Mesendoderm (in vitro differentiated cells): ENCODE measurements at regions not wholly inside any gene's neighbourhood (a gene's known extent, or its start where the extent isn't known, plus 50 kb on each side); places are given as distances from the start of the nearest gene placed in this dataset.
"Not testable (repeated sequence)": the region's sequence is repeated elsewhere in the genome, so short reads cannot be mapped to it uniquely, and the experiment has no call there.

Experiments
- DNase-seq: peaks from one replicate; pipeline ENCODE4 v3.0.0; 2013
- H2AK5ac ChIP-seq: 2 replicates; pipeline ENCODE4 v1.6.1; 2013; ENCODE audit warnings: low read length, inconsistent platforms
- H2BK120ac ChIP-seq: 2 replicates; pipeline ENCODE4 v1.6.1; 2013; ENCODE audit warnings: low read depth, mild to moderate bottlenecking, low read length, moderate library complexity, mixed read lengths
- H2BK15ac ChIP-seq: replicated peaks from 2 replicates; pipeline ENCODE4 v1.6.1; 2013; ENCODE audit warnings: low read depth, mild to moderate bottlenecking, moderate library complexity
- H2BK5ac ChIP-seq: 2 replicates; pipeline ENCODE4 v1.6.1; 2013; ENCODE audit warnings: low read length, inconsistent platforms
- H3K18ac ChIP-seq: 2 replicates; pipeline ENCODE4 v1.6.1; 2013; ENCODE audit warnings: mild to moderate bottlenecking, low read length, mixed read lengths
- H3K23ac ChIP-seq: one replicate; pipeline ENCODE4 v1.6.1; 2013; ENCODE audit warnings: low read length
- H3K27ac ChIP-seq: 2 replicates; pipeline ENCODE4 v1.5.1; 2013; ENCODE audit warnings: low read depth, mild to moderate bottlenecking, inconsistent platforms, low read length, moderate library complexity
- H3K27me3 ChIP-seq: 2 replicates; pipeline ENCODE4 v1.6.1; 2013; ENCODE audit warnings: low read length, control low read depth, mild to moderate bottlenecking, inconsistent platforms; ENCODE audit not compliant: insufficient read depth, poor library complexity
- H3K36me3 ChIP-seq: 2 replicates; pipeline ENCODE4 v1.6.1; 2013; ENCODE audit warnings: low read length, inconsistent platforms; ENCODE audit not compliant: control insufficient read depth, insufficient read depth
- H3K4ac ChIP-seq: one replicate; pipeline ENCODE4 v1.6.1; 2013; ENCODE audit warnings: low read depth, mild to moderate bottlenecking, low read length, moderate library complexity
- H3K4me1 ChIP-seq: 2 replicates; pipeline ENCODE4 v1.6.1; 2013; ENCODE audit warnings: low read depth, low read length, inconsistent platforms; ENCODE audit not compliant: control insufficient read depth
- H3K4me2 ChIP-seq: 2 replicates; pipeline ENCODE4 v1.6.1; 2013; ENCODE audit warnings: low read length
- H3K4me3 ChIP-seq: 2 replicates; pipeline ENCODE4 v1.5.1; 2013; ENCODE audit warnings: mild to moderate bottlenecking, low read length
- H3K56ac ChIP-seq: one replicate; pipeline ENCODE4 v1.6.1; 2013; ENCODE audit warnings: low read length
- H3K79me1 ChIP-seq: 2 replicates; pipeline ENCODE4 v1.6.1; 2013; ENCODE audit warnings: low read length, inconsistent platforms
- H3K79me2 ChIP-seq: 2 replicates; pipeline ENCODE4 v1.6.1; 2013; ENCODE audit warnings: mild to moderate bottlenecking, low read length; ENCODE audit not compliant: control insufficient read depth, insufficient read depth
- H3K9ac ChIP-seq: 2 replicates; pipeline ENCODE4 v1.6.1; 2013; ENCODE audit warnings: low read length, inconsistent platforms
- H4K5ac ChIP-seq: one replicate; pipeline ENCODE4 v1.6.1; 2013; ENCODE audit warnings: low read length
- H4K8ac ChIP-seq: one replicate; pipeline ENCODE4 v1.6.1; 2013; ENCODE audit warnings: low read depth, mild to moderate bottlenecking, control low read depth, low read length, moderate library complexity
- WGBS: extraction: QIAGEN DNeasy Blood & Tissue Kit; methylation state at CpG from one replicate; pipeline ENCODE4 v1.1.7; 2013; ENCODE audit warnings: low lambda C conversion rate, missing lambda C conversion rate; ENCODE audit not compliant: insufficient coverage; ENCODE audit errors: extremely low coverage; 5-methylcytosine and 5-hydroxymethylcytosine counted together

GRCh38 chr1:101479945-101480344 is 243.1 kb downstream of the S1PR1 start:
- Histone ChIP-seq H3K36me3 (no peaks in the 10 kb centered on the region), H3K79me2 (no peaks in the 10 kb centered on the region)

GRCh38 chr1:101482306-101482705 is 245.5 kb downstream of the S1PR1 start:
- no peak overlapping the region for H2BK120ac ChIP-seq
- H3K4me2 ChIP-seq = no peak overlapping the region
- H3K36me3 ChIP-seq = no peaks in the 10 kb centered on the region
- H3K27me3 ChIP-seq = no peaks in the 10 kb centered on the region
- WGBS = no CpG with 5 or more reads among the region's 4 CpGs
- DNase-seq = no peak
- no peak overlapping the region for H4K8ac ChIP-seq
- H2AK5ac ChIP-seq = no peak overlapping the region
- no peak overlapping the region for H3K56ac ChIP-seq
- no peak overlapping the region for H3K4me3 ChIP-seq
- no peak overlapping the region for H2BK15ac ChIP-seq
- no peak overlapping the region for H4K5ac ChIP-seq
- no peak overlapping the region for H3K27ac ChIP-seq
- H3K79me2 ChIP-seq = no peaks in the 10 kb centered on the region
- no peak overlapping the region for H2BK5ac ChIP-seq
- no peak overlapping the region for H3K18ac ChIP-seq
- H3K79me1 ChIP-seq = no peaks in the 10 kb centered on the region
- H3K9ac ChIP-seq = no peak overlapping the region
- no peak overlapping the region for H3K4ac ChIP-seq
- no peaks in the 10 kb centered on the region for H3K4me1 ChIP-seq
- H3K23ac ChIP-seq = no peak overlapping the region

More at GRCh38 chr1:101479945-101480344, 243.1 kb downstream of the S1PR1 start:
- Histone ChIP-seq H4K8ac (no peak overlapping the region), H3K18ac (no peak overlapping the region), H3K56ac (no peak overlapping the region), H3K79me1 (no peaks in the 10 kb centered on the region), H3K27ac (no peak overlapping the region), H4K5ac (no peak overlapping the region), H3K27me3 (no peaks in the 10 kb centered on the region), H3K9ac (no peak overlapping the region), H3K4ac (no peak overlapping the region), H2AK5ac (no peak overlapping the region), H3K23ac (no peak overlapping the region), H2BK15ac (no peak overlapping the region), H3K4me2 (no peak overlapping the region), H3K4me3 (no peak overlapping the region), H2BK120ac (no peak overlapping the region), H2BK5ac (no peak overlapping the region), H3K4me1 (no peaks in the 10 kb centered on the region)
- DNase-seq = no peak

GRCh38 chr1:101483982-101484688 is 247.3 kb downstream of the S1PR1 start:
- H3K27ac ChIP-seq = no peak overlapping the region
- no peaks in the 10 kb centered on the region for H3K27me3 ChIP-seq
- H2BK15ac ChIP-seq = no peak overlapping the region
- H4K8ac ChIP-seq = no peak overlapping the region
- H3K18ac ChIP-seq = no peak overlapping the region
- H3K36me3 ChIP-seq = no peaks in the 10 kb centered on the region
- H3K23ac ChIP-seq = no peak overlapping the region
- no peak overlapping the region for H3K56ac ChIP-seq
- no CpG with 5 or more reads among the region's 5 CpGs for WGBS
- H3K4me2 ChIP-seq = no peak overlapping the region
- no peak overlapping the region for H2BK120ac ChIP-seq
- H3K79me2 ChIP-seq = no peaks in the 10 kb centered on the region
- no peak overlapping the region for H3K4me3 ChIP-seq
- no peaks in the 10 kb centered on the region for H3K4me1 ChIP-seq
- no peak overlapping the region for H2BK5ac ChIP-seq
- no peak overlapping the region for H3K4ac ChIP-seq
- H3K9ac ChIP-seq = no peak overlapping the region
- no peaks in the 10 kb centered on the region for H3K79me1 ChIP-seq
- DNase-seq = no peak
- no peak overlapping the region for H2AK5ac ChIP-seq
- no peak overlapping the region for H4K5ac ChIP-seq

- H3K4ac ChIP-seq = no peak overlapping the region
- no peak overlapping the region for H2AK5ac ChIP-seq
- H3K79me1 ChIP-seq = no peaks in the 10 kb centered on the region
- no peaks in the 10 kb centered on the region for H3K27me3 ChIP-seq
- no peak overlapping the region for H3K23ac ChIP-seq
- H2BK5ac ChIP-seq = no peak overlapping the region
- no peak overlapping the region for H3K4me3 ChIP-seq
- H2BK120ac ChIP-seq = no peak overlapping the region
- no peaks in the 10 kb centered on the region for H3K4me1 ChIP-seq
- no peaks in the 10 kb centered on the region for H3K36me3 ChIP-seq
- H4K5ac ChIP-seq = no peak overlapping the region
- H3K18ac ChIP-seq = no peak overlapping the region
- H3K9ac ChIP-seq = no peak overlapping the region
- H3K27ac ChIP-seq = no peak overlapping the region
- no CpG with 5 or more reads among the region's 2 CpGs for WGBS
- H4K8ac ChIP-seq = no peak overlapping the region
- no peak for DNase-seq
- H3K79me2 ChIP-seq = no peaks in the 10 kb centered on the region
- H2BK15ac ChIP-seq = no peak overlapping the region
- H3K56ac ChIP-seq = no peak overlapping the region
- H3K4me2 ChIP-seq = no peak overlapping the region
Observed at GRCh38 chr1:101484689-101485338, 248.0 kb downstream of the S1PR1 start.

- H2AK5ac ChIP-seq = no peak overlapping the region
- H3K4me2 ChIP-seq = no peak overlapping the region
- no peak overlapping the region for H3K18ac ChIP-seq
- H2BK120ac ChIP-seq = no peak overlapping the region
- no peaks in the 10 kb centered on the region for H3K36me3 ChIP-seq
- no peak overlapping the region for H2BK5ac ChIP-seq
- no peak overlapping the region for H3K23ac ChIP-seq
- H3K79me1 ChIP-seq = no peaks in the 10 kb centered on the region
- H3K56ac ChIP-seq = no peak overlapping the region
- no peak overlapping the region for H3K9ac ChIP-seq
- no peak overlapping the region for H2BK15ac ChIP-seq
- no peak overlapping the region for H4K8ac ChIP-seq
- no peaks in the 10 kb centered on the region for H3K27me3 ChIP-seq
- H3K4me3 ChIP-seq = no peak overlapping the region
- WGBS = no CpG with 5 or more reads among the region's 1 CpG
- no peaks in the 10 kb centered on the region for H3K79me2 ChIP-seq
- no peak overlapping the region for H3K27ac ChIP-seq
- no peak overlapping the region for H3K4ac ChIP-seq
- H4K5ac ChIP-seq = no peak overlapping the region
- DNase-seq = no peak
- H3K4me1 ChIP-seq = no peaks in the 10 kb centered on the region
Observed at GRCh38 chr1:101485712-101486111, 248.9 kb downstream of the S1PR1 start.

GRCh38 chr1:101492144-101492543 is 255.3 kb downstream of the S1PR1 start:
- not testable (repeated sequence) for H2BK120ac ChIP-seq, H2BK5ac ChIP-seq, H3K4me1 ChIP-seq, H3K56ac ChIP-seq, H2AK5ac ChIP-seq, H3K18ac ChIP-seq, H3K4me2 ChIP-seq, H2BK15ac ChIP-seq, H4K8ac ChIP-seq, H4K5ac ChIP-seq, H3K79me2 ChIP-seq, H3K4ac ChIP-seq, H3K36me3 ChIP-seq, DNase-seq, H3K79me1 ChIP-seq, H3K4me3 ChIP-seq, H3K27ac ChIP-seq, H3K9ac ChIP-seq, H3K27me3 ChIP-seq, H3K23ac ChIP-seq
- no CpG with 5 or more reads among the region's 1 CpG for WGBS
